ENCODE measurements at regions not wholly inside any gene's neighbourhood (a gene's known extent, or its start where the extent isn't known, plus 50 kb on each side); places are given as distances from the start of the nearest gene placed in this dataset.
"Not testable (repeated sequence)": the region's sequence is repeated elsewhere in the genome, so short reads cannot be mapped to it uniquely, and the experiment has no call there.

GRCh38 chr2:48198371-48198770, 116.1 kb upstream of the FOXN2 start:
- no peak overlapping the region for H3K4me3 ChIP-seq (replicated peaks; ENCODE audit: low read depth, low read length)
- no peak for TF ChIP-seq CTCF (IDR thresholded peaks at IDR 0.05; ENCODE audit: low read depth, low read length, missing control alignments)
- no peak for DNase-seq (ENCODE audit: extremely low read depth, low read depth)

- H3K4me3 ChIP-seq (replicated peaks; ENCODE audit: low read depth, low read length) = no peak overlapping the region
- DNase-seq (ENCODE audit: extremely low read depth, low read depth) = no peak
- TF ChIP-seq CTCF (IDR thresholded peaks at IDR 0.05; ENCODE audit: low read depth, low read length, missing control alignments) = no peak
Observed at GRCh38 chr2:48199070-48199469, 115.4 kb upstream of the FOXN2 start.

GRCh38 chr2:48200620-48201293, 113.7 kb upstream of the FOXN2 start:
- TF ChIP-seq CTCF (IDR thresholded peaks at IDR 0.05; ENCODE audit: low read depth, low read length, missing control alignments) = no peak
- H3K4me3 ChIP-seq (replicated peaks; ENCODE audit: low read depth, low read length) = no peak overlapping the region
- DNase-seq (ENCODE audit: extremely low read depth, low read depth) = no peak

- not testable (repeated sequence) for DNase-seq (ENCODE audit: extremely low read depth, low read depth); H3K4me3 ChIP-seq (replicated peaks; ENCODE audit: low read depth, low read length)
Observed at GRCh38 chr2:48201435-48201834, 113.0 kb upstream of the FOXN2 start.

- no peak for TF ChIP-seq CTCF (IDR thresholded peaks at IDR 0.05; ENCODE audit: low read depth, low read length, missing control alignments)
- no peak overlapping the region for H3K4me3 ChIP-seq (replicated peaks; ENCODE audit: low read depth, low read length)
- DNase-seq (ENCODE audit: extremely low read depth, low read depth) = no peak
Observed at GRCh38 chr2:48202863-48203642, 111.4 kb upstream of the FOXN2 start.

- no peak for TF ChIP-seq CTCF (IDR thresholded peaks at IDR 0.05; ENCODE audit: low read depth, low read length, missing control alignments)
- H3K4me3 ChIP-seq (replicated peaks; ENCODE audit: low read depth, low read length) = no peak overlapping the region
- no peak for DNase-seq (ENCODE audit: extremely low read depth, low read depth)
Observed at GRCh38 chr2:48203668-48204067, 110.8 kb upstream of the FOXN2 start.

- TF ChIP-seq CTCF (IDR thresholded peaks at IDR 0.05; ENCODE audit: low read depth, low read length, missing control alignments) = no peak
- DNase-seq (ENCODE audit: extremely low read depth, low read depth) = no peak
- H3K4me3 ChIP-seq (replicated peaks; ENCODE audit: low read depth, low read length) = no peak overlapping the region
Observed at GRCh38 chr2:48204750-48205136, 109.7 kb upstream of the FOXN2 start.

Measured in HFF-Myc (cell line).